ENCODE measurements at regions not wholly inside any gene's neighbourhood (a gene's known extent, or its start where the extent isn't known, plus 50 kb on each side); places are given as distances from the start of the nearest gene placed in this dataset.

GRCh38 chr18:38427736-38428135 is 862.1 kb upstream of the CELF4 start:
- TF ChIP-seq, protein P1, sequence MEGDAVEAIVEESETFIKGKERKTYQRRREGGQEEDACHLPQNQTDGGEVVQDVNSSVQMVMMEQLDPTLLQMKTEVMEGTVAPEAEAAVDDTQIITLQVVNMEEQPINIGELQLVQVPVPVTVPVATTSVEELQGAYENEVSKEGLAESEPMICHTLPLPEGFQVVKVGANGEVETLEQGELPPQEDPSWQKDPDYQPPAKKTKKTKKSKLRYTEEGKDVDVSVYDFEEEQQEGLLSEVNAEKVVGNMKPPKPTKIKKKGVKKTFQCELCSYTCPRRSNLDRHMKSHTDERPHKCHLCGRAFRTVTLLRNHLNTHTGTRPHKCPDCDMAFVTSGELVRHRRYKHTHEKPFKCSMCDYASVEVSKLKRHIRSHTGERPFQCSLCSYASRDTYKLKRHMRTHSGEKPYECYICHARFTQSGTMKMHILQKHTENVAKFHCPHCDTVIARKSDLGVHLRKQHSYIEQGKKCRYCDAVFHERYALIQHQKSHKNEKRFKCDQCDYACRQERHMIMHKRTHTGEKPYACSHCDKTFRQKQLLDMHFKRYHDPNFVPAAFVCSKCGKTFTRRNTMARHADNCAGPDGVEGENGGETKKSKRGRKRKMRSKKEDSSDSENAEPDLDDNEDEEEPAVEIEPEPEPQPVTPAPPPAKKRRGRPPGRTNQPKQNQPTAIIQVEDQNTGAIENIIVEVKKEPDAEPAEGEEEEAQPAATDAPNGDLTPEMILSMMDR (IDR thresholded peaks at IDR 0.05; ENCODE audit: low read length) = no peak
- no peak for TF ChIP-seq EZH2 (IDR thresholded peaks at IDR 0.05; ENCODE audit: borderline replicate concordance, low read length)
